ENCODE measurements at regions not wholly inside any gene's neighbourhood (a gene's known extent, or its start where the extent isn't known, plus 50 kb on each side); places are given as distances from the start of the nearest gene placed in this dataset.
A peak's percentile ranks its signal among the peaks of the same experiment; 100 is the strongest.

DNA sequence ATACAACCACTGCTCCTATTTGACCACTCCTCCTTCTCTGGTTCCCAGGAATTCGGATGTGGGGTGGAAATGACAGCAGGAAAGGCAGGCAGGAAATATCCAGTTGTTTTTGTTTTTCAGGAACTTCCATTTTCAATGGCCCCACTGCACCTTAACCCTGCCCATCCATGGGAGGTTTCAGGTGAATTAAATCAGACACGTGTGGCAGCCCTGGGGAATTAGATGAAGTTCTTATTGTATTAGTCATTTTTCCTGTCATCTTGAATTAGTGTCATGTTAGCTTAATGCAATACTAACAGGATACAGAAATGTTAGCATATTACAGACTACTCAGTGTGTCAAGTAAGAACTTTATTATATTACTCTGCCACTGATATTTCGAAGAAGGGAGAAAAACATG lies 146.4 kb downstream of the CHD9NB start:
- no peak overlapping the region for H3K27ac ChIP-seq (replicated peaks in 1 of 4)
- H3K27me3 ChIP-seq: no peaks in the 10 kb centered on the region
- WGBS: 50% methylated on average over 3 of the region's 3 CpGs
- intact Hi-C loops (cut with DNase I): no loop called here
- TF ChIP-seq POLR2A (IDR thresholded peaks at IDR 0.05; ENCODE audit: low read depth) (no peak), EP300 (IDR thresholded peaks at IDR 0.05) (no peak), POLR2AphosphoS5 (IDR thresholded peaks at IDR 0.05) (no peak)
- TF ChIP-seq, protein P1, sequence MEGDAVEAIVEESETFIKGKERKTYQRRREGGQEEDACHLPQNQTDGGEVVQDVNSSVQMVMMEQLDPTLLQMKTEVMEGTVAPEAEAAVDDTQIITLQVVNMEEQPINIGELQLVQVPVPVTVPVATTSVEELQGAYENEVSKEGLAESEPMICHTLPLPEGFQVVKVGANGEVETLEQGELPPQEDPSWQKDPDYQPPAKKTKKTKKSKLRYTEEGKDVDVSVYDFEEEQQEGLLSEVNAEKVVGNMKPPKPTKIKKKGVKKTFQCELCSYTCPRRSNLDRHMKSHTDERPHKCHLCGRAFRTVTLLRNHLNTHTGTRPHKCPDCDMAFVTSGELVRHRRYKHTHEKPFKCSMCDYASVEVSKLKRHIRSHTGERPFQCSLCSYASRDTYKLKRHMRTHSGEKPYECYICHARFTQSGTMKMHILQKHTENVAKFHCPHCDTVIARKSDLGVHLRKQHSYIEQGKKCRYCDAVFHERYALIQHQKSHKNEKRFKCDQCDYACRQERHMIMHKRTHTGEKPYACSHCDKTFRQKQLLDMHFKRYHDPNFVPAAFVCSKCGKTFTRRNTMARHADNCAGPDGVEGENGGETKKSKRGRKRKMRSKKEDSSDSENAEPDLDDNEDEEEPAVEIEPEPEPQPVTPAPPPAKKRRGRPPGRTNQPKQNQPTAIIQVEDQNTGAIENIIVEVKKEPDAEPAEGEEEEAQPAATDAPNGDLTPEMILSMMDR (IDR thresholded peaks at IDR 0.05): no peak
- no peaks in the 10 kb centered on the region for H3K4me1 ChIP-seq
- DNase-seq (ENCODE audit: extremely low spot score): no peak
- H3K36me3 ChIP-seq: no peaks in the 10 kb centered on the region
- peaks cover 0 to 6% (median 0%) of the 10 kb centered on the region in 4 donors for H3K9me3 ChIP-seq
- H3K4me3 ChIP-seq: no peak overlapping the region

DNA sequence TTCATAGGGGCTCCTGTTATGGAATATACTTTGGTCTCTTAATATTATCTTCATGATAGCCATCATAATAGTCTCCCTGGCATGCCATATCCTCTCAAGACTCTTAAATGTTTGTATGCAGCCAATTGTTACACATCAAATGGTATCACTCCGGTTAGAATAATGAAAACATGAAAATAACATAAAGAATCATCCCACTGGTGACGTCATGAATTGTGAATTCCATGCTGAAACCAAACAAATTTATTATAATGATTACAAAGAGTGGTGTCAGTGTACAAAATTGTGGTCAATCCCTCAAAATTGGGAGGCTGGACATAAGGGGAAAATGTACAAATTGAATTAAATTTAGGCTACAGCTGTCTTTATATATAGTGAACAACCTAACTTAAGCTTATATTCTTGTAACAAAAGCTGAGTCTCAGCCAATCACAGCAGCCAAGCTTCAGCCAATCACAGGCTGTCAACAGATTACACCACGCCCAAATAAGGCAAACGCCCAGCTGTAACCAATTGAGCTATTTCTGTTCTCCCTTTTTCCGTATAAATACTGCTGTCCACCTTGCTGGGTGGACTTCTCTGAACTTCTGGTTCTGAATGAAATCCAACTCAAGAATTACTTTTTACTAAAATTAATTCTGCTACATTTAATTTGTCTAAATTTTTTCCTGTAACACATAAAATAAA lies 156.1 kb downstream of the CHD9NB start:
- H3K36me3 ChIP-seq: no peaks in the 10 kb centered on the region
- TF ChIP-seq POLR2AphosphoS5 (IDR thresholded peaks at IDR 0.05): no peak
- TF ChIP-seq POLR2A (IDR thresholded peaks at IDR 0.05; ENCODE audit: low read depth): no peak
- TF ChIP-seq, protein P1 (IDR thresholded peaks at IDR 0.05): no peak
- TF ChIP-seq EP300 (IDR thresholded peaks at IDR 0.05): no peak
- H3K9me3 ChIP-seq: peaks cover 0 to 4% (median 0%) of the 10 kb centered on the region in 4 donors
- no peak for DNase-seq (ENCODE audit: extremely low spot score)
- intact Hi-C loops (cut with DNase I): no loop called here
- H3K27ac ChIP-seq (replicated peaks in 1 of 4): no peak overlapping the region
- no peaks in the 10 kb centered on the region for H3K27me3 ChIP-seq
- H3K4me1 ChIP-seq: no peaks in the 10 kb centered on the region
- no peak overlapping the region for H3K4me3 ChIP-seq
- 84% methylated on average over 5 of the region's 5 CpGs for WGBS

DNA sequence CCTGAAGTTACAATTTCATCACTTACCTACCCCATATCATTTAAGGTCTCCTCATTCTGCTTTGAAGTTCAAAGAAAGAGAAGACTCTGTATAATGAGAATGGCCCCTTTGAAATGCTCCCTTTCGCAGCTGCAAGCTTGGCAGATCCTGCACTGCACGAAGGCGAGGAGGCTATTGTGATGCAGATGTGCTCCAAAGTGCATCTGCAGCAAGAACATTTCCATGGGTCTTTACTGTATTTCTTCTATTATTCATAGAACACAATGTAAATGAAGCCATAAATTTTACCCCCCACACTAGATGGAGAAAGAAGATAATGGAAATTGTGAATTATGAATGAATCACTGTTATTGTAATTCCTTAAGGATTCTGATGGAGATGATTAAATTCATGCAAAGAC lies 178.7 kb downstream of the CHD9NB start:
- no peak for TF ChIP-seq EP300 (IDR thresholded peaks at IDR 0.05)
- TF ChIP-seq POLR2AphosphoS5 (IDR thresholded peaks at IDR 0.05): no peak
- TF ChIP-seq, protein P1 (IDR thresholded peaks at IDR 0.05): no peak
- TF ChIP-seq POLR2A (IDR thresholded peaks at IDR 0.05; ENCODE audit: low read depth): no peak
- H3K27ac ChIP-seq (replicated peaks in 1 of 4): no peak overlapping the region
- no peak for DNase-seq (ENCODE audit: extremely low spot score)
- no peaks in the 10 kb centered on the region for H3K9me3 ChIP-seq
- 80% methylated on average over 3 of the region's 3 CpGs for WGBS
- intact Hi-C loops (cut with DNase I): no loop called here
- H3K4me1 ChIP-seq: no peaks in the 10 kb centered on the region
- no peak overlapping the region for H3K4me3 ChIP-seq
- H3K27me3 ChIP-seq: peaks cover 0 to 7% (median 0%) of the 10 kb centered on the region in 4 donors
- no peaks in the 10 kb centered on the region for H3K36me3 ChIP-seq

DNA sequence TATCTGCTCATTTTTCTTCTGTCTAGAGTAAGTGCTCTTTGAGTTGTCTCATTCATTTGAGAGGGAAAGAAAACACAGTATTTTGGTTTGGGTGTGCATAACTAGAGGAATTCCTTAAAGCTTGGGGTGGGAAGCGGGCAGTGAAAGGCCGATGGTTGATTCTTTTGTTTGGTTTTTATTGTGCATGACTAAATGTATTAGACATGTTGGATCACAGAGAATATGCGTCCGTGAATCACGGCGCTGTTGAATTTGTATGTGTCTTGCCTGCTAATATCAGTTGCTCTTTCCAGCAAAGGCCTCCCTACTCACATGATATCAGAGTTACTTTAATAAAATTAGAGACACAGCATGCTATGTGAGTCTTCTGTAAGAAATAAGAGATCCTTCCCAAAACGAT lies 180.0 kb downstream of the CHD9NB start:
- TF ChIP-seq POLR2AphosphoS5 (IDR thresholded peaks at IDR 0.05): no peak
- TF ChIP-seq, protein P1 (IDR thresholded peaks at IDR 0.05): no peak
- no peak for TF ChIP-seq POLR2A (IDR thresholded peaks at IDR 0.05; ENCODE audit: low read depth)
- no peak for TF ChIP-seq EP300 (IDR thresholded peaks at IDR 0.05)
- no peak overlapping the region for H3K4me3 ChIP-seq
- WGBS: 82% methylated on average over 7 of the region's 7 CpGs
- H3K27me3 ChIP-seq: peaks cover 0 to 7% (median 0%) of the 10 kb centered on the region in 4 donors
- H3K27ac ChIP-seq (replicated peaks in 1 of 4): no peak overlapping the region
- no peaks in the 10 kb centered on the region for H3K9me3 ChIP-seq
- no peaks in the 10 kb centered on the region for H3K4me1 ChIP-seq
- H3K36me3 ChIP-seq: no peaks in the 10 kb centered on the region
- peak; percentile 47 for DNase-seq (ENCODE audit: extremely low spot score)
- intact Hi-C loops (cut with DNase I): no loop called here

DNA sequence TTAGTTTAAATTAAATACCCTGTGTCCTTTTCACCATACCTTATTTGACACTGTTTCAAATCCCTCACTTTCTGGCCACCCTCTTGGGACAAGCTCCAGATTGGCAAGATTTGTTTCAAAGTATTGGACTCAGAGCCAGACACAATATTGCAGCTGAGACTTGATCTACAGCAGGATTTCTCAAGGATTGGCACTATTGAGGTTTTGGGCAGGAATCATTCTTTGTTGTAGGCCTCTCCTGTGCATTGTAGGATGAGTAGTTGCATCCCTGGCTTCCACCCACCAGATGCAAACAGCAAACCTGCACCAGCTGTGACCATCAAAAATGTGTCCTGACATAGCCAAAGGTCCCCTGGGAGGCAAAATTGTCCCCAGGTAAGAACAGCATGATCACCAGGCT lies 181.2 kb downstream of the CHD9NB start:
- Histone ChIP-seq H3K36me3 (no peaks in the 10 kb centered on the region), H3K4me3 (no peak overlapping the region), H3K27me3 (peaks cover 0 to 7% (median 0%) of the 10 kb centered on the region in 4 donors), H3K4me1 (no peaks in the 10 kb centered on the region), H3K27ac (replicated peaks in 1 of 4) (no peak overlapping the region), H3K9me3 (no peaks in the 10 kb centered on the region)
- DNase-seq (ENCODE audit: extremely low spot score): peak; percentile 91
- TF ChIP-seq POLR2A (IDR thresholded peaks at IDR 0.05; ENCODE audit: low read depth) (no peak), POLR2AphosphoS5 (IDR thresholded peaks at IDR 0.05) (no peak), EP300 (IDR thresholded peaks at IDR 0.05) (no peak)
- TF ChIP-seq, protein P1 (IDR thresholded peaks at IDR 0.05): no peak
- intact Hi-C loops (cut with DNase I): no loop called here
